ENCODE measurements at regions not wholly inside any gene's neighbourhood (a gene's known extent, or its start where the extent isn't known, plus 50 kb on each side); places are given as distances from the start of the nearest gene placed in this dataset.
A peak's percentile ranks its signal among the peaks of the same experiment; 100 is the strongest.

GRCh38 chr4:96598465-96598864 lies 758.6 kb downstream of the PDHA2 start:
- DNase-seq = no peak

- DNase-seq = no peak
Measured at GRCh38 chr4:96599752-96600151, 759.9 kb downstream of the PDHA2 start.

GRCh38 chr4:96602661-96603060 lies 762.8 kb downstream of the PDHA2 start:
- no peak for DNase-seq

GRCh38 chr4:96603641-96604040 lies 763.7 kb downstream of the PDHA2 start:
- no peak for DNase-seq

- DNase-seq = no peak
Measured at GRCh38 chr4:96606451-96606850, 766.6 kb downstream of the PDHA2 start.

- no peak for DNase-seq
Measured at GRCh38 chr4:96626023-96626422, 786.1 kb downstream of the PDHA2 start.

GRCh38 chr4:96630839-96631238 lies 790.9 kb downstream of the PDHA2 start:
- no peak for DNase-seq

GRCh38 chr4:96637971-96638412 lies 798.1 kb downstream of the PDHA2 start:
- DNase-seq = no peak

GRCh38 chr4:96639932-96640331 lies 800.0 kb downstream of the PDHA2 start:
- no peak for DNase-seq

GRCh38 chr4:96642490-96642889 lies 802.6 kb downstream of the PDHA2 start:
- DNase-seq = no peak

GRCh38 chr4:96646146-96646545 lies 806.3 kb downstream of the PDHA2 start:
- DNase-seq = no peak

- DNase-seq = no peak
Measured at GRCh38 chr4:96649536-96649935, 809.6 kb downstream of the PDHA2 start.

GRCh38 chr4:96652158-96652557 lies 812.3 kb downstream of the PDHA2 start:
- DNase-seq = no peak

- no peak for DNase-seq
Measured at GRCh38 chr4:96652821-96653220, 812.9 kb downstream of the PDHA2 start.

GRCh38 chr4:96654045-96654444 lies 814.2 kb downstream of the PDHA2 start:
- DNase-seq = no peak

GRCh38 chr4:96670381-96670780 lies 830.5 kb downstream of the PDHA2 start:
- no peak for DNase-seq

GRCh38 chr4:96675416-96675815 lies 835.5 kb downstream of the PDHA2 start:
- DNase-seq = no peak

- no peak for DNase-seq
Measured at GRCh38 chr4:96675896-96676295, 836.0 kb downstream of the PDHA2 start.

- no peak for DNase-seq
Measured at GRCh38 chr4:96676754-96677435, 837.0 kb downstream of the PDHA2 start.

- DNase-seq = no peak
Measured at GRCh38 chr4:96677499-96677898, 837.6 kb downstream of the PDHA2 start.

GRCh38 chr4:96681218-96681617 lies 841.3 kb downstream of the PDHA2 start:
- DNase-seq = no peak

- DNase-seq = no peak
Measured at GRCh38 chr4:96685691-96686090, 845.8 kb downstream of the PDHA2 start.

GRCh38 chr4:96691521-96691920 lies 851.6 kb downstream of the PDHA2 start:
- peak in 1 of 2 experiments; percentile 14 for DNase-seq

- DNase-seq = no peak
Measured at GRCh38 chr4:96698831-96699230, 858.9 kb downstream of the PDHA2 start.

GRCh38 chr4:96703265-96703664 lies 863.4 kb downstream of the PDHA2 start:
- no peak for DNase-seq

Data from NCI-H2081 (cell line).